Fibroblast of the conjunctiva (primary cell): ENCODE measurements at regions not wholly inside any gene's neighbourhood (a gene's known extent, or its start where the extent isn't known, plus 50 kb on each side); places are given as distances from the start of the nearest gene placed in this dataset.
"Not testable (repeated sequence)": the region's sequence is repeated elsewhere in the genome, so short reads cannot be mapped to it uniquely, and the experiment has no call there.

Source experiments
- DNase-seq: peaks from one replicate; pipeline ENCODE4 v3.0.0-alpha.2; 2010; ENCODE audit warnings: low read depth

GRCh38 chr17:6893382-6894205 lies 62.1 kb upstream of the TEKT1 start:
- no peak for DNase-seq

- DNase-seq, result no peak
Observed at GRCh38 chr17:6894206-6894528, 62.6 kb upstream of the TEKT1 start.

DNA sequence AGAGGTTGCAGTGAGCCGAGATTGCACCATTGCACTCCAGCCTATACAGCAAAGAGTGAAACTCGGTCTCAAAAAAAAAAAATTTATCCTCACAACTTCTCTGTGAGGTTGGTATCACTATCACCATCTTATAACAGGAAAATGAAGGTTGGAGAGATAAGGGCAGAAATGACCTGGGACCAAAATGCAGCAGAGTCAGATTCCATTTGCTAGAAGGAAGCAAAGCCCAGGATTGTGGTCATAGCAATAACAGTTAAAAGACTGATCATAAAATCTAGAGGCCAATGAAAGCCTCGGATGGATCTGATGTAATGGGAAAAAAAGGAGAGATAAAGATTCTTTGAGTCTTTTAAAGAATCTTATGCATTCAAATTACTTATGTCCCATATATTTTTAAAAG lies 69.6 kb upstream of the TEKT1 start:
- no peak for DNase-seq

DNA sequence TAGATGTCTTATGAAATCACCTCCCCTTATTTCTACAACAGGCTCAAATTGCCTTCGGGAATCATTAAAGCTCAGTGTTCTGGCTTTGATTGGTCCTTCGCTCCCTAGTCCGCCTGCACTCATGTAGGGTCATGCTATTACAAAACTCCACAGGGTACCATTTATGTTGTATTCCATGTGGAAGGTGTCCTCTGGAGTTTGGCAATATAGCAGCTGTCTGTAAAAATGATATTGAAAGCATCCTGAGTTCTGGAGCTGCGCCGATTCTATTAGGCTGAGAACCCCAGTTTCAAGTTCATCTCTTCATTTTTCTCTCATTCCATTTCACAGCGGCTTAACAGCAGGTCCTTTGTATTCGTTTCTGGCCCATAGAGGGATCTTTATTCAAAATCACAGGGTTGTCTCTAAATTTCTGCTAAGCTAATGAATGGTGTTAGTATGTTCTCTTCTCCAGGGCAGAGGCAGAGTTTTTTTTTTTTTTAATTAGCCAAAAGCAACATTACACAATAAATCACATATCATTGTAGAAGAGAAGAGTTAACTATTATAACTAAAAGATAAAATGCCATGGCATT lies 71.9 kb upstream of the TEKT1 start:
- DNase-seq, result no peak

- DNase-seq, result no peak
Observed at GRCh38 chr17:6908807-6909206, 77.3 kb upstream of the TEKT1 start.

DNA sequence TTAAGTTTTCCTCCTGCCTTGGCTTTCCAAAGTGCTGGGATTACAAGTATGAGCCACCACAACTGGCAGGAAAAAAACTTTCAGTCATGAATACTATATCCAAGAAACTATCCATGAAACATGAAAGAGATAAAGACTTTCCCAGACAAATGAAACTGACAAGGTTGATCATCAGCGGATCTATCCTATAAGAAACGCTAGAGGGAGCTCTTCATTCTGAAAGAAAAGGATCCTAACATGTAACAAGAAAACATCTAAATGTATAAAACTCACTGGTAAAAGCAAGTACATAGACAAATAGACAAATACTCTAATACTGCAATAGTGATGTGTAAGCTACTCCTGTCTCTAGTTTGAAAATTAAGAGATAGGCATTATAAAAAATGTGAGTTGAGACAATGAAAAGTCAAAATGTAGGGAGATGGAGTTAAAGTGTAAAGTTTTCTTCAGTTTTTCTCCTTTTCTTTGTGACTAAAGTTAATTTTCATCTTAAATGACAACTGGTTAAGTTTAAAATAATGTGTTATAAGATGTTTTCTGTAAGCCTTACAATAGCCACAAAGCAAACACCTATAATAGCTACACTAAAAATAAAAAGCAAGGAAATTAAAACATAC lies 79.6 kb upstream of the TEKT1 start:
- peak; percentile 38 for DNase-seq

DNA sequence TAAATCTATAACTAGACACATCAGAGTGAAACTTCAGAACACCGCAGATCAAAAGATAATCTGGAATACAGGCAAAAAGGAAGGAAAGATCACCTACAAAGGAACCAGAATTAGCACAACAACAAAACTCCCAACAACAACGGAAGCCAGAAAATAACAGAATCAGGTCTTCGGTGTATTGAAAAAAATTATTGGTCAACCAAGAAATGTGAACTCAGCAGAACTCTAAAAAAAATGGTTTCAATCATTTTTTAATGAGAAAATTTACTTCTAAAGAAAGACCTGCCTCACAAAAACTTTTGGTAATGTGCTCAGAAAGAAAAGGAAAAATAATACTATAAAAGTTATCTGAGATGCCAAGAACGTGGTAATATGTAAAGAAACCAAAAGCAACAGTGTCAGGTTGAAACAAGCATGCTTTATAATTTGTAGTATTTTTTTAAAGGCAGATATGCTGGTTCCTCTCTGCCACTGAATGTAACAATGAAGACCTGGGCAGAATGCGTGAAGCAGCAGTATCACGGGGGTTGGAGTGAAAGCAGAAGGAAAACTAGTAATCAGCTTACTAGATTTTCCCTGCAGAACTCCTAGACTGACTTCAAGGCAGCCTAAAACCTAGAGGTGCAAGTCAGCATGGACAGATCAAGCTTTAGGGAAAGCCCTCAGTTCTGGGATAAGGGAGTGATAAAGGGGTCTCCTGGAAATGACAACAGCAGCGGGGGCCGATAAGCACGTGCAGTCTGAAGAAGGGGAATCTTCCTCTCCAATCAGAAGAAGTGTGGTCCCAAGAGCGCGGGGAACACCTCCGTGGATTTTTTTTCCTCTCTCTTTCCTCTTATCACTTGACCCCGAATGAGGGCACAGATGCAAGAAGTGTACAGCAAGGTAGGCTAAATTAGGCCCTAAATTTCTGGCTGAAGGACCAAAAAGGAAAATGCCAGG lies 80.9 kb upstream of the TEKT1 start:
- no peak for DNase-seq

DNA sequence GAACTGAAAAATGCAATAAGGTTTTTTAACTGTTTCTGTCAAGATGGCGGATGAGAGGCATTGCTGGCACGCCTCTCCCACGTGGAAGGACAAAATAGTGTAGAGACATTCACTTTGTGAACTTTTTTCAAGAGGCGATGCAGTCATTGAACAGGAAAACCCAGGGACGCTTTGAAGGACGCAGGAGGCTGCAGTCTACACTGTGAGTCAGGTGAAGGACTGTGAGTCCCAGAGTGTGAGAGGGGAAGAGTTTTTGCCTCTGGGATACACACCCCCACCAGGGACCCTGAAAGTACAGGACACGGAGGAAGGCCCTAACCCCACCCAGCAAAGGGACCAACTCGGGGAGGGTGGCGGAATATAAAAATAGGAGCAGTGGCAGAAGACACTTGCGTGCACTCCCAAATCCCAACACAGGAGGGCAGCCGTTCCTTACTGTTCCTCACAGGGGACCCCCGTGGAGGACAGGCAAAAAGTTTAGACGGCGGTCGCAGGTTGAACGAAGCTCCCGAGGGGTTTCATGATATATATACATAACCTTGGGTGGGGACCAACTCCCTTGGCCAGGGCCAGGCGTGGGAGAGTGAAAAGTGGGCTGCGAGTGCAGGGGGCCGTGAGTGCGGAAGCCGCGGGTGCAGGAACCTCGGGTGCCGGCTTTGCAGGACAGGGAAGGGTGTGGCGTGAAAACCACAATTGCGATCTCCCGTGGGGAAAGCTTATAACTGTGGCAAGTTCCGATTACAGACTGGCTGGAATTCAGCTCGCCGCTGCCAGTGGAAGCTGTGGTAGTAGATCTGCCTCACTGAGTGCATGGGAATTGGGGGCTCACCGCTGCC lies 82.0 kb upstream of the ALOX12 start:
- peak; percentile 43 for DNase-seq

DNA sequence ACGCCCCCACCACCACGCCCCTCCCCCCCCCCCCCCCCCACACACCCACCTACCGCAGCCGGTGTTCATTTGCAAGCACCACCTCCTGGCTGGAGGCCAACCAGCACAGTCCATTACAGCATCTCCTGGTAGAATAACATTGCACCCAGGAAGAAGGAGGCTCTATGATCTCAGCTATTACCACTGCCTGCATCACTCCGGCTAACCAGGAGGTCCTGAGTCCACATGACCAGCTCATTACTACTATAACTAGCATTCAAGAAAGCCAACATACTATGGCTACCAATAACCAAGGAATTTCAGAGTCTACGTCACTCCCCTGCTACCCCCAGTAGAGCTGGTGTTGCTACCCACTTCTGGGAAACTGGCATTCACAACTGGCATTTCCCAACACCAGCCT lies 81.1 kb upstream of the ALOX12 start:
- DNase-seq, result no peak

GRCh38 chr17:6915620-6916019 lies 80.2 kb upstream of the ALOX12 start:
- no peak for DNase-seq

GRCh38 chr17:6919158-6919557 lies 76.7 kb upstream of the ALOX12 start:
- no peak for DNase-seq

- no peak for DNase-seq
Observed at GRCh38 chr17:6923385-6923784, 72.5 kb upstream of the ALOX12 start.

DNA sequence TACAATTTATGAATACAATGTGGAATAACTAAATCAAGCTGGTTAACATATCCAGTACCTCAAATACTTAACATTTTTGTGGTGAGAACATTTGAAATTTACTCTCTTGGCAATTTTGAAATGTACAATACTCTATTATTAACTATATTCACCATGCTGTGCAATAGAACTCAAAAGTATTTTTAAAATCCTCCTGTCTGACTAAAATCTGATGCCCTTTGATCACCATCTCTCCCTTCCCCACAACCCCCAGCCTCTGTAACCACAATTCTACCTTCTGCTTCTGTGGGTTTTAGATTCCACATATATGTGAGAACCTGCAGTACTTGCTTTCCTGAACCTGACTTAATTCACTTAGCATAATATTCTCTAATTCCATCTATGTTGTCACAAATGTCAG lies 71.6 kb upstream of the ALOX12 start:
- DNase-seq, result no peak

DNA sequence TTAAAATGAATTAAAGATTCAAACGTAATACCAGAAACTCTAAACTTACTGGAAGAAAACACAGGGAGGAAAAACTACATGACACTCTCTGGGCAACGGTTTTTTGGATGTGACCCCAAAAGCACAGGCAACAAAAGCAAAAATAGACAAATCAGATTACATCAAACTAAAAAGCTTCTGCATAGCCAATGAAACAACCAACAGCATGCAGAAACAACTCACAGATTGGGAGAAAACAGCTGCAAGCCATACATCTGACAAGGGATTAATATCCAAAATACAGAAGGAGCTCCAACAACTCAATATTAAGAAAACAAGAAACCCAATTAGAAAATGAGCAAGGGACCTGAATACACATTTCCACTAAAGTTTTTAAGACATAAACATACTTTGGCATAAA lies 69.2 kb upstream of the ALOX12 start:
- peak; percentile 39 for DNase-seq

- DNase-seq, result peak; percentile 90
Observed at GRCh38 chr17:6927290-6928126, 68.3 kb upstream of the ALOX12 start.

GRCh38 chr17:6928193-6928592 lies 67.7 kb upstream of the ALOX12 start:
- DNase-seq, result no peak

GRCh38 chr17:6930749-6931148 lies 65.1 kb upstream of the ALOX12 start:
- no peak for DNase-seq

GRCh38 chr17:6934544-6934943 lies 61.3 kb upstream of the ALOX12 start:
- not testable (repeated sequence) for DNase-seq

DNA sequence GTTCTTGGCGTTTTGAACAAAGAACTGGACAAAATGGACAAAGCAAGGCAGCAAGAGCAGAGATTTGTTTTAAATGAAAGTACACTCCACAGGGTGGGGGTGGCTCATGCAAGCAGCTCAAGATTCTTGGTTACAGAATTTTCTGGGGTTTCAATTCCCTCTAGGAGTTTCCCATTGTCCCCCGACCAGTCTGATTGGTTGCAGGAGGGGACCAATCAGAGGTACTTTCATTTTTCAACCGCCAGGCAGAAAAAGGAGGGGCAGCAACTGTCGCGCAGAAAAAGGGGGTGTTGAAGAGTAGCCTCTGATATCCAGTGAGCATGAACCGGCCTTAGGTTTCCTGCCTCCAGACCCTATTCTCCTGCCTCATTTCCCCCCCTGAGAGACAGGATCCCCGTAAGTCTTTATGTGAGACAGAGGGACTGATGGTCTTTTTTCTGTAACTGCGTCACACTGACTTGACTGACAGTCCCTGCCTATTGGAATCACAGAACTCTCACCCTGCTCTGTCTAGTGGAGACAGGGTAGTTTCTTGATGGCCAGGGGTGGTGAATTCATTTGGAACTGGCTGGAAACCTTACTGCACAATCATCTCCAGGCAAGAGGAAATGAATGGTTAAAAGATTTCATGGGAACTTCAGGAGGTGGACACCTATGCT lies 59.4 kb upstream of the ALOX12 start:
- no peak for DNase-seq

DNA sequence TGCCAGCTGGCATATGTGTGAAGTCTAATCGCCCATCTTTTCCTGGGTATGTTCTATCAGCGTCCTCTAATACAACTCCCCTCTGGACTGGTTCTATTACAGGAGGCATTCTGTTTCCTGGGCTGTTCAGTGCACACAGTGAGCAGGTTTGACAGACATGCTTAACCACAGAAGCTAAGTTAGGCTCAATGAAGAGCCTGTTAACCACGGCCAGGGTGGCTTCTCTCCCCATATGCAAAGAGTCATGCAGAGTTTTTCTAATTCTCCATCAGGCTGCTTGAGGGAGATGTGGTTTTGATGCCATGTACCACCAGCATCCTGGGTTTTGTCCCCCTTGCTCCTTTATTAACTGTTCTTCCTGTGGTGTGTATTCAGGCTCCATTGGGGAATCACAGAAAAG lies 57.2 kb upstream of the ALOX12 start:
- no peak for DNase-seq
